OCI-LY3 (cell line): ENCODE measurements at regions not wholly inside any gene's neighbourhood (a gene's known extent, or its start where the extent isn't known, plus 50 kb on each side); places are given as distances from the start of the nearest gene placed in this dataset.

Experiments
- EZH2phosphoT487 ChIP-seq: fragments of 200-600 bp; shearing (Covaris generic); IDR thresholded peaks from 2 replicates; pipeline ENCODE4 v1.6.1; 2018; ENCODE audit warnings: antibody characterized with exemption, mixed run types, low read depth
- TF ChIP-seq, protein P1 (sequence below): fragments of 200-600, 300-600 bp; sonication (generic); IDR thresholded peaks from 2 replicates; pipeline ENCODE4 v1.5.1; 2014; ENCODE audit warnings: antibody characterized with exemption, low read length, low read depth

DNA sequence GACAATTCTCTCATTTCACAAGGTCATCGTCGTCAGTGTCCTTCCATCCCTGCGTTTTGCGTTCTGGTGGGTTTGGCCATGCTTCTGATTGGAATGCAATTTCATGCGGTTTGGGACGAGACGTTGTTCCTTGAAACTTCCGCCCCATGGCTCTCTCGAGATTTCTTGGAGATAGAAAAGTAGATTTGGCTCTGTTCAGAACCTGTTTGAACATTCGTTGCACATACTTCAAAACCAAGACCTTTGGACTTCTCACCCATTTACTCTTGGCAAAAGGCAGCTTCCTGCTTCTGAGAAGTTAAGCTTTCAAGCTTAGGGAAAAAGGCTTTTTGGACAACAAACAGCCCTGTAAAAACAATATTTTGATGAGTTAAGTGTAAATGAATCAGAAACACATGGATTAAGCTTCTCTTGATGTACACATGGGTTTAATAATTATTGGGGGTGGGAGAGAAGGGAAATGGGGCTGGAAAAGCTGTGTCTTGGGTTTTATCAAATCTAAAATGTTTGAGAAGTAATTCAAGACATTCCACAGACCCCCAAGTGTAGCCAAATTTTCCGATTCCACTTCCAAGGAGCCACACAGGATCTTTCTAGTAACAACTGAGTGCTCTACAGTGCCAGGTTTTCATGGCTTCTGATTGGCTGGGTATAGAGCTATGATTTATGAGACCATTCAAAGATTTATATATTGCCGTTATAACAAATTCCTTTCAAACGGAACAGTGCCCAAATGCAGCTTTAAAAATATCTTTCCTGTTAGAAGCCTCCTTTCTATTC lies 467.2 kb downstream of the MED13L start:
- TF ChIP-seq, protein P1, sequence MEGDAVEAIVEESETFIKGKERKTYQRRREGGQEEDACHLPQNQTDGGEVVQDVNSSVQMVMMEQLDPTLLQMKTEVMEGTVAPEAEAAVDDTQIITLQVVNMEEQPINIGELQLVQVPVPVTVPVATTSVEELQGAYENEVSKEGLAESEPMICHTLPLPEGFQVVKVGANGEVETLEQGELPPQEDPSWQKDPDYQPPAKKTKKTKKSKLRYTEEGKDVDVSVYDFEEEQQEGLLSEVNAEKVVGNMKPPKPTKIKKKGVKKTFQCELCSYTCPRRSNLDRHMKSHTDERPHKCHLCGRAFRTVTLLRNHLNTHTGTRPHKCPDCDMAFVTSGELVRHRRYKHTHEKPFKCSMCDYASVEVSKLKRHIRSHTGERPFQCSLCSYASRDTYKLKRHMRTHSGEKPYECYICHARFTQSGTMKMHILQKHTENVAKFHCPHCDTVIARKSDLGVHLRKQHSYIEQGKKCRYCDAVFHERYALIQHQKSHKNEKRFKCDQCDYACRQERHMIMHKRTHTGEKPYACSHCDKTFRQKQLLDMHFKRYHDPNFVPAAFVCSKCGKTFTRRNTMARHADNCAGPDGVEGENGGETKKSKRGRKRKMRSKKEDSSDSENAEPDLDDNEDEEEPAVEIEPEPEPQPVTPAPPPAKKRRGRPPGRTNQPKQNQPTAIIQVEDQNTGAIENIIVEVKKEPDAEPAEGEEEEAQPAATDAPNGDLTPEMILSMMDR = no peak
- no peak for TF ChIP-seq EZH2phosphoT487
